AG04450 (cell line): ENCODE measurements at regions not wholly inside any gene's neighbourhood (a gene's known extent, or its start where the extent isn't known, plus 50 kb on each side); places are given as distances from the start of the nearest gene placed in this dataset.

ENCODE experiments used
- CTCF ChIA-PET: fragments of 300-600, 350-600 bp; formaldehyde crosslinking; extraction: SDS; loops from one replicate; lab custom pipeline; 2022; ENCODE audit warnings: antibody characterized with exemption, inconsistent platforms; lab: Charles Lee
- POLR2A ChIA-PET: fragments of 350-600 bp; formaldehyde crosslinking; extraction: SDS; loops from one replicate; lab custom pipeline; 2021; ENCODE audit warnings: antibody characterized with exemption, inconsistent platforms; lab: Yijun Ruan, JAX
- DNase-seq: peaks from one replicate; pipeline ENCODE4 v3.0.0-alpha.2; 2011; ENCODE audit warnings: low read depth, low spot score
- H3K27ac ChIP-seq: one replicate; pipeline ENCODE4 v1.5.1; 2012; ENCODE audit warnings: low read depth, low read length, control low read depth
- H3K27me3 ChIP-seq: one replicate; pipeline ENCODE4 v1.6.0; 2012; ENCODE audit warnings: low read length; ENCODE audit not compliant: control insufficient read depth, insufficient read depth
- H3K4me3 ChIP-seq: 2 replicates; pipeline ENCODE4 v1.5.1; 2011; ENCODE audit warnings: mild to moderate bottlenecking, low read depth, low read length, control low read depth
- H3K9me3 ChIP-seq: 2 replicates; pipeline ENCODE4 v1.5.1; 2012; ENCODE audit warnings: low read length; ENCODE audit not compliant: control insufficient read depth, insufficient read depth
- CTCF ChIP-seq: IDR thresholded peaks from 2 replicates; pipeline ENCODE4 v1.5.1; 2011; ENCODE audit warnings: low read depth, low read length, control low read depth, inconsistent platforms

- no peak for TF ChIP-seq CTCF
Measured at GRCh38 chr6:105954148-105954547, 132.0 kb upstream of the PRDM1 start.

GRCh38 chr6:105952772-105953690, 133.1 kb upstream of the PRDM1 start:
- TF ChIP-seq CTCF: no peak
- no peak for DNase-seq
- Histone ChIP-seq H3K9me3 (no peaks in the 10 kb centered on the region), H3K27me3 (no peaks in the 10 kb centered on the region), H3K27ac (no peak overlapping the region), H3K4me3 (no peak overlapping the region)
- ChIA-PET CTCF (no interaction called here), POLR2A (no interaction called here)

More at GRCh38 chr6:105954148-105954547, 132.0 kb upstream of the PRDM1 start:
- CTCF ChIA-PET: no interaction called here
- POLR2A ChIA-PET: no interaction called here
- H3K9me3 ChIP-seq: no peaks in the 10 kb centered on the region
- DNase-seq: no peak
- H3K4me3 ChIP-seq: no peak overlapping the region
- no peaks in the 10 kb centered on the region for H3K27me3 ChIP-seq
- H3K27ac ChIP-seq: no peak overlapping the region

DNA sequence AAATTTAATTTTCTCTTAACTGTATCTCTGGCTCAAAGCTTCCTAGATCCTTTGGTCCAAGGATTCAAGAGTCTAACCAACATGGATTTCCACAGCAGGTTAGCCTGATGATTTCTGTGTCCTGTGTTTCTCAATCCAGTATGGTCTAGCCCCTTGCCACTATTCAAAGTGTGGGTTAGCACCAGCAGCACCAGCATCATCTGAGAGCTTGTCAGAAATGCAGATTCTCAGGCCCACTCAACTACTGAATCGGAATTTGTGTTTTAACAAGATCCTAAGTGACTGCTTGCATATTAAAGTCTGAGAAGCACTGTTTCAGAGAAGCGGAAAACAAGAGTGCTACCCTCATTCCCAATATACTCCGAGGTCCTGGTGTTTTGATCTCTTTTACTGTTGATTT, 133.8 kb upstream of the PRDM1 start:
- no peak for DNase-seq
- no peak overlapping the region for H3K4me3 ChIP-seq
- no peaks in the 10 kb centered on the region for H3K27me3 ChIP-seq
- POLR2A ChIA-PET: no interaction called here
- CTCF ChIA-PET: no interaction called here
- no peaks in the 10 kb centered on the region for H3K9me3 ChIP-seq
- no peak for TF ChIP-seq CTCF
- H3K27ac ChIP-seq: no peak overlapping the region

GRCh38 chr6:105951322-105951721, 134.8 kb upstream of the PRDM1 start:
- Histone ChIP-seq H3K27ac (no peak overlapping the region), H3K27me3 (no peaks in the 10 kb centered on the region), H3K9me3 (no peaks in the 10 kb centered on the region), H3K4me3 (no peak overlapping the region)
- ChIA-PET CTCF (no interaction called here), POLR2A (no interaction called here)
- TF ChIP-seq CTCF: no peak
- DNase-seq: no peak

- Histone ChIP-seq H3K27me3 (no peaks in the 10 kb centered on the region), H3K27ac (no peak overlapping the region), H3K4me3 (no peak overlapping the region), H3K9me3 (no peaks in the 10 kb centered on the region)
- ChIA-PET POLR2A (no interaction called here), CTCF (interaction anchor here (0.6 to 1.2 kb wide), 4 partner anchors 24 to 233 kb away, joined by 3 read pairs; no protein-coding TSS in a partner anchor)
- no peak for TF ChIP-seq CTCF
- DNase-seq: no peak
Measured at GRCh38 chr6:105949869-105950268, 136.3 kb upstream of the PRDM1 start.
